ENCODE measurements at regions not wholly inside any gene's neighbourhood (a gene's known extent, or its start where the extent isn't known, plus 50 kb on each side); places are given as distances from the start of the nearest gene placed in this dataset.

DNA sequence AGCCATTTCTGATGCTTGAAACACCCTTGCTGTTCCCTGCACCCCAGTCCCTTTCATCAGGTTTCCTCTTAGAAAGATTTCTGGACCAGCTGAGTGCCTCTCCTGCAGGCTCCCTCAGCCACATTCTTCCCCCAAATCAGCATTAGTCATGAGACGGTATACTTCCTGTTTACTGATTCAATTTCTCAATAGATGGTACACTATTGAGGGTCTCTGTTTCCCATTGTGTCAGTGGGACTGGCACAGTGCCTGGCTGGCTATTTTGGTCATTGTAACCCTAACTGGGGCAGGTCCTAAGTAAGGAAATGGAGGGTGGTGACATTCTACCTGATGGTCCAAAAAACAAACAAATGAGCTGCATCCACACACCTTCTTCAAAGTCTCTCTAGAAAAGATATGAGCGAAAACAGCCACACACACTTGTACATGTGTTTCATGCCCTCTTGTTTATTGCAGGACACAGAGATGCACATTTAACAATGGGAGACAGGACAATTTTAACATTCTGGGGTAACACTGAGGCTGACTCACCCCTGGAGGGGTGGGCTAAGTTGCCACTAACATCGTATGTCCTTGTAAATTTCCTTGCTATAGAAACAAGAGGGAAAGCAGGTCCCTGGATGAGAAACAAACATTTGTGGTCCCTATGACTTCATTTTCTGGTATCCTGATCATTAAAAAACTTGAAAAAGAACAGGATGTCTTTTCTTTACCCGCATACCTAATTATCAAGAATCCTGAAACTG, 77.5 kb downstream of the RRAGC start:
- POLR2A ChIA-PET, result no interaction called here

GRCh38 chr1:38780133-38780532, 79.4 kb downstream of the RRAGC start:
- ChIA-PET CTCF (no interaction called here), POLR2A (no interaction called here)
- H3K4me3 ChIP-seq (ENCODE audit: low read depth, low read length), result no peak overlapping the region
- TF ChIP-seq, protein P1, sequence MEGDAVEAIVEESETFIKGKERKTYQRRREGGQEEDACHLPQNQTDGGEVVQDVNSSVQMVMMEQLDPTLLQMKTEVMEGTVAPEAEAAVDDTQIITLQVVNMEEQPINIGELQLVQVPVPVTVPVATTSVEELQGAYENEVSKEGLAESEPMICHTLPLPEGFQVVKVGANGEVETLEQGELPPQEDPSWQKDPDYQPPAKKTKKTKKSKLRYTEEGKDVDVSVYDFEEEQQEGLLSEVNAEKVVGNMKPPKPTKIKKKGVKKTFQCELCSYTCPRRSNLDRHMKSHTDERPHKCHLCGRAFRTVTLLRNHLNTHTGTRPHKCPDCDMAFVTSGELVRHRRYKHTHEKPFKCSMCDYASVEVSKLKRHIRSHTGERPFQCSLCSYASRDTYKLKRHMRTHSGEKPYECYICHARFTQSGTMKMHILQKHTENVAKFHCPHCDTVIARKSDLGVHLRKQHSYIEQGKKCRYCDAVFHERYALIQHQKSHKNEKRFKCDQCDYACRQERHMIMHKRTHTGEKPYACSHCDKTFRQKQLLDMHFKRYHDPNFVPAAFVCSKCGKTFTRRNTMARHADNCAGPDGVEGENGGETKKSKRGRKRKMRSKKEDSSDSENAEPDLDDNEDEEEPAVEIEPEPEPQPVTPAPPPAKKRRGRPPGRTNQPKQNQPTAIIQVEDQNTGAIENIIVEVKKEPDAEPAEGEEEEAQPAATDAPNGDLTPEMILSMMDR (IDR thresholded peaks at IDR 0.05; ENCODE audit: insufficient read depth, low read length, missing control alignments), result no peak
- DNase-seq (ENCODE audit: low read depth, low spot score), result no peak

More for the DNA sequence above, 77.5 kb downstream of the RRAGC start:
- H3K4me3 ChIP-seq (ENCODE audit: low read depth, low read length), result no peak overlapping the region
- no peak for DNase-seq (ENCODE audit: low read depth, low spot score)
- CTCF ChIA-PET, result no interaction called here
- TF ChIP-seq, protein P1 (IDR thresholded peaks at IDR 0.05; ENCODE audit: insufficient read depth, low read length, missing control alignments), result no peak

GRCh38 chr1:38779491-38779890, 80.1 kb downstream of the RRAGC start:
- CTCF ChIA-PET, result no interaction called here
- H3K4me3 ChIP-seq (ENCODE audit: low read depth, low read length), result no peak overlapping the region
- no peak for DNase-seq (ENCODE audit: low read depth, low spot score)
- POLR2A ChIA-PET, result no interaction called here
- TF ChIP-seq, protein P1 (IDR thresholded peaks at IDR 0.05; ENCODE audit: insufficient read depth, low read length, missing control alignments), result no peak

DNA sequence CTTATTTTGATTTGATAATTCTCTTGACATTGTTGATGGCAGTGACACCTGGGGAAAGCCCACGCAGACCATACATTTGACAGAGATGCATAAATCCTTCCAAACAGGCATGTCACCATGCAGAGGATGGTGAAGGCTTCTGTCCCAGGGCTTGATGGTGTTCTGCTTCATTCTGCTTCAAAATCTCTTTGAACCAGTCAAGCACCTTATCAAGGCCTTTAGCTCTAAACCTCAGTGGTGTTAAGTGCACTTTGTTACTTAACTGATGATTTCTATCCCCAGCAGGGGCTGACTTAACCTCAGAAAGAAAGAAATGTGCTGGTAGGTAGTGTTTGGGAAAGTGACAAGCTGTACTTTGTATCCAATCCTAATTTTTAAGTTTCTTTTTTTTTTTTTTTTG, 81.1 kb downstream of the RRAGC start:
- ChIA-PET CTCF (no interaction called here), POLR2A (no interaction called here)
- TF ChIP-seq, protein P1 (IDR thresholded peaks at IDR 0.05; ENCODE audit: insufficient read depth, low read length, missing control alignments), result no peak
- no peak overlapping the region for H3K4me3 ChIP-seq (ENCODE audit: low read depth, low read length)
- DNase-seq (ENCODE audit: low read depth, low spot score), result no peak

- POLR2A ChIA-PET, result no interaction called here
- TF ChIP-seq, protein P1 (IDR thresholded peaks at IDR 0.05; ENCODE audit: insufficient read depth, low read length, missing control alignments), result no peak
- DNase-seq (ENCODE audit: low read depth, low spot score), result no peak
- CTCF ChIA-PET, result no interaction called here
- H3K4me3 ChIP-seq (ENCODE audit: low read depth, low read length), result no peak overlapping the region
These were observed 81.5 kb downstream of the RRAGC start for GRCh38 chr1:38778051-38778450.

GRCh38 chr1:38777464-38777957, 82.1 kb downstream of the RRAGC start:
- DNase-seq (ENCODE audit: low read depth, low spot score), result no peak
- H3K4me3 ChIP-seq (ENCODE audit: low read depth, low read length), result no peak overlapping the region
- ChIA-PET CTCF (no interaction called here), POLR2A (no interaction called here)
- TF ChIP-seq, protein P1 (IDR thresholded peaks at IDR 0.05; ENCODE audit: insufficient read depth, low read length, missing control alignments), result no peak
